HepG2 (cell line): ENCODE measurements at regions not wholly inside any gene's neighbourhood (a gene's known extent, or its start where the extent isn't known, plus 50 kb on each side); places are given as distances from the start of the nearest gene placed in this dataset.

ENCODE experiments used
- ATAC-seq: fragments of 200-7000 bp; cut with Tn5 transposase; 3 replicates; pipeline ENCODE4 v1.9.1; 2020; ENCODE audit warnings: mild to moderate bottlenecking, moderate library complexity
- BruUV-seq: library from RNA; stranded (reverse); fragments of 400-500 nt; replicated peaks from 2 replicates; lab custom pipeline; 2021; lab: Mats Ljungman, UMichigan
- CTCF ChIA-PET: fragments of 300-600 bp; formaldehyde crosslinking; extraction: SDS; loops from one replicate; lab custom pipeline; 2021; ENCODE audit warnings: low total read pairs, inconsistent platforms, low intra/inter-chr PET ratio; lab: Yijun Ruan, JAX
- POLR2A ChIA-PET: fragments of 350-600 bp; sonication (Branson Sonifier 250); formaldehyde crosslinking; loops from one replicate; lab custom pipeline; 2020; ENCODE audit warnings: antibody characterized with exemption, inconsistent platforms; lab: Yijun Ruan, JAX
- DNase-seq: peaks from one replicate; pipeline ENCODE4 v3.0.0-alpha.2; 2015; ENCODE audit warnings: low spot score
- FAIRE-seq: peaks from 3 replicates; lab custom pipeline; 2011; peaks lifted over from hg19 to GRCh38; lab: Jason Lieb, UNC
- H2AFZ ChIP-seq: one replicate; pipeline ENCODE4 v1.6.1; 2011; ENCODE audit warnings: low read length, inconsistent platforms
- H3K27ac ChIP-seq: fragments of 300-600 bp; 3 replicates; pipeline ENCODE4 v1.8.0; 2011; ENCODE audit warnings: mixed run types, mild to moderate bottlenecking, mixed read lengths, low read length, inconsistent platforms; ENCODE audit not compliant: insufficient read depth; ENCODE audit errors: extremely low read length
- H3K27me3 ChIP-seq, 2 experiments: fragments of 200-600 bp in 1 of 2; 2 replicates in 1 of 2; 3 replicates in 1 of 2; pipeline versions ENCODE4 v1.6.0 to v1.8.0; 2011; ENCODE audit warnings: low read length in 2 of 2, mild to moderate bottlenecking in 2 of 2, moderate library complexity in 2 of 2, inconsistent platforms in 1 of 2; ENCODE audit not compliant: insufficient read depth in 2 of 2, control insufficient read depth in 1 of 2
- H3K36me3 ChIP-seq, 2 experiments: fragments of 200-600 bp in 1 of 2; replicated peaks in 1 of 2; 2 replicates in 1 of 2; 3 replicates in 1 of 2; pipeline versions ENCODE4 v1.5.1 to v1.8.0; 2011; ENCODE audit warnings: low read length in 2 of 2, inconsistent platforms in 1 of 2; ENCODE audit not compliant: insufficient read depth in 2 of 2, control insufficient read depth in 1 of 2
- H3K4me1 ChIP-seq: 2 replicates; pipeline ENCODE4 v1.5.1; 2012; ENCODE audit warnings: low read length, inconsistent platforms; ENCODE audit not compliant: insufficient read depth
- H3K4me2 ChIP-seq: 2 replicates; pipeline ENCODE4 v1.6.0; 2011; ENCODE audit warnings: low read depth, low read length, inconsistent platforms
- H3K4me3 ChIP-seq, 3 experiments: fragments of 200-600 bp in 1 of 3; sonication (generic), shearing (Covaris generic) in 1 of 3; replicated peaks in 1 of 3; 2 replicates each; pipeline ENCODE4 v1.5.1; 2011 to 2016; ENCODE audit warnings: low read length in 3 of 3, inconsistent platforms in 2 of 3, low read depth in 2 of 3, mild to moderate bottlenecking in 2 of 3, control low read depth in 1 of 3, mixed read lengths in 1 of 3; ENCODE audit not compliant: insufficient read depth in 1 of 3
- H3K79me2 ChIP-seq: one replicate; pipeline ENCODE4 v1.6.1; 2011; ENCODE audit warnings: low read length, inconsistent platforms; ENCODE audit not compliant: insufficient read depth
- H3K9ac ChIP-seq: 2 replicates; pipeline ENCODE4 v1.6.0; 2011; ENCODE audit warnings: mild to moderate bottlenecking, low read depth, low read length, inconsistent platforms; ENCODE audit not compliant: insufficient read depth
- H3K9me3 ChIP-seq: 2 replicates; pipeline ENCODE4 v1.5.1; 2012; ENCODE audit warnings: mild to moderate bottlenecking, low read length
- H4K20me1 ChIP-seq: 2 replicates; pipeline ENCODE4 v1.6.0; 2011; ENCODE audit warnings: inconsistent platforms, mild to moderate bottlenecking, low read length, moderate library complexity; ENCODE audit not compliant: insufficient read depth
- ERF ChIP-seq: IDR thresholded peaks from 2 replicates; pipeline ENCODE4 v1.6.1; 2018; ENCODE audit warnings: missing biosample characterization, missing genetic modification reagents
- FOXO4 ChIP-seq: sonication (generic); formaldehyde crosslinking; conservative IDR thresholded peaks from 2 replicates; pipeline ENCODE4 v1.8.1; 2023; ENCODE audit warnings: missing genetic modification reagents
- KDM3A ChIP-seq: IDR thresholded peaks from 2 replicates; pipeline ENCODE4 v1.6.1; 2018; ENCODE audit warnings: low read depth, missing compliant biosample characterization
- KDM5A ChIP-seq: fragments of 200-600 bp; sonication (generic); IDR thresholded peaks from 2 replicates; pipeline ENCODE4 v1.7.0; 2018; ENCODE audit warnings: antibody characterized with exemption, mild to moderate bottlenecking, low read length, borderline replicate concordance
- MAFK ChIP-seq, 2 experiments: IDR thresholded peaks in 1 of 2; conservative IDR thresholded peaks in 1 of 2; 2 replicates each; pipeline ENCODE4 v1.6.1; 2011; ENCODE audit warnings: improper control_type of control experiment in 2 of 2, low read length in 2 of 2
- NCOA5 ChIP-seq: sonication (generic); formaldehyde crosslinking; IDR thresholded peaks from 2 replicates; pipeline ENCODE4 v1.4.0; 2020; ENCODE audit warnings: missing genetic modification reagents
- TSC22D2 ChIP-seq: sonication (generic); formaldehyde crosslinking; IDR thresholded peaks from 2 replicates; pipeline ENCODE4 v1.5.1; 2020; ENCODE audit warnings: missing genetic modification reagents, mild to moderate bottlenecking, borderline replicate concordance
- ZHX2 ChIP-seq, 2 experiments: sonication (generic) in 1 of 2; formaldehyde crosslinking in 1 of 2; IDR thresholded peaks; 2 replicates each; pipeline versions ENCODE4 v1.6.1 to v1.9.0; 2014 to 2022; ENCODE audit warnings: antibody characterized with exemption in 1 of 2, borderline replicate concordance in 1 of 2, inconsistent platforms in 1 of 2, low read depth in 1 of 2, missing genetic modification reagents in 1 of 2
- ZNF580 ChIP-seq: IDR thresholded peaks from 2 replicates; pipeline ENCODE4 v1.6.1; 2016; ENCODE audit warnings: low read depth, borderline replicate concordance
- ZNF724P ChIP-seq: sonication (generic); formaldehyde crosslinking; IDR thresholded peaks from 2 replicates; pipeline ENCODE4 v1.8.0; 2022; ENCODE audit warnings: missing genetic modification reagents, borderline replicate concordance
- WGBS: methylation state at CpG from one replicate; pipeline ENCODE4 v1.1.6; 2017; ENCODE audit warnings: low lambda C conversion rate; 5-methylcytosine and 5-hydroxymethylcytosine counted together
- in situ Hi-C: cut with HindIII; loops from 2 replicates; pipeline ENCODE4 v1.10.0; 2017; ENCODE audit warnings: low pct_unique_long_range_greater_than_20kb; ENCODE audit not compliant: extremely low pct_ligation_motif_present
- intact Hi-C: fragments of 100-400 bp; cut with micrococcal nuclease; formaldehyde crosslinking; loops from one replicate; pipeline ENCODE4 v1.10.0; 2022; ENCODE audit not compliant: unreplicated experiment
- TF ChIP-seq, protein P1 (sequence below): sonication (generic); formaldehyde crosslinking; IDR thresholded peaks from 2 replicates; pipeline ENCODE4 v1.4.0; 2020; ENCODE audit warnings: missing genetic modification reagents

- TF ChIP-seq ZHX2 (IDR thresholded peaks at IDR 0.05; ENCODE audit: low read depth): no peak
- no peak for TF ChIP-seq ZHX2 (CRISPR knock-in tag; IDR thresholded peaks at IDR 0.05; ENCODE audit: borderline replicate concordance)
Measured at GRCh38 chr12:30814295-30814655, 59.5 kb upstream of the CAPRIN2 start (continued).

- DNase-seq (no peak), ATAC-seq (no peak), FAIRE-seq (no peak)
- no TSS peak for BruUV-seq
- Histone ChIP-seq H2AFZ (no peak overlapping the region), H3K4me3 (no peak overlapping the region), H3K27ac (no peak overlapping the region), H4K20me1 (no peaks in the 10 kb centered on the region), H3K79me2 (no peaks in the 10 kb centered on the region), H3K36me3 (no peaks in the 10 kb centered on the region), H3K4me1 (peaks cover under 1% of the 10 kb centered on the region; the same call in 1 of the 2 replicates), H3K9ac (no peak overlapping the region), H3K27me3 (no peaks in the 10 kb centered on the region), H3K4me2 (no peak overlapping the region), H3K9me3 (no peaks in the 10 kb centered on the region)
- in situ Hi-C loops: loop anchor here (25.0 kb wide), 2 partner anchors 501 to 676 kb away; no protein-coding TSS in a partner anchor
- intact Hi-C loops: no loop called here
- POLR2A ChIA-PET: no interaction called here
- WGBS: 1% methylated on average over 3 of the region's 3 CpGs
- CTCF ChIA-PET: no interaction called here
- no peak for TF ChIP-seq MAFK (conservative IDR thresholded peaks at IDR 0.05 in 1 of 2, IDR thresholded peaks at IDR 0.05 in 1 of 2; ENCODE audit: low read length in 2 of 2)
- no peak for TF ChIP-seq ERF (CRISPR knock-in tag)
- TF ChIP-seq, protein P1, sequence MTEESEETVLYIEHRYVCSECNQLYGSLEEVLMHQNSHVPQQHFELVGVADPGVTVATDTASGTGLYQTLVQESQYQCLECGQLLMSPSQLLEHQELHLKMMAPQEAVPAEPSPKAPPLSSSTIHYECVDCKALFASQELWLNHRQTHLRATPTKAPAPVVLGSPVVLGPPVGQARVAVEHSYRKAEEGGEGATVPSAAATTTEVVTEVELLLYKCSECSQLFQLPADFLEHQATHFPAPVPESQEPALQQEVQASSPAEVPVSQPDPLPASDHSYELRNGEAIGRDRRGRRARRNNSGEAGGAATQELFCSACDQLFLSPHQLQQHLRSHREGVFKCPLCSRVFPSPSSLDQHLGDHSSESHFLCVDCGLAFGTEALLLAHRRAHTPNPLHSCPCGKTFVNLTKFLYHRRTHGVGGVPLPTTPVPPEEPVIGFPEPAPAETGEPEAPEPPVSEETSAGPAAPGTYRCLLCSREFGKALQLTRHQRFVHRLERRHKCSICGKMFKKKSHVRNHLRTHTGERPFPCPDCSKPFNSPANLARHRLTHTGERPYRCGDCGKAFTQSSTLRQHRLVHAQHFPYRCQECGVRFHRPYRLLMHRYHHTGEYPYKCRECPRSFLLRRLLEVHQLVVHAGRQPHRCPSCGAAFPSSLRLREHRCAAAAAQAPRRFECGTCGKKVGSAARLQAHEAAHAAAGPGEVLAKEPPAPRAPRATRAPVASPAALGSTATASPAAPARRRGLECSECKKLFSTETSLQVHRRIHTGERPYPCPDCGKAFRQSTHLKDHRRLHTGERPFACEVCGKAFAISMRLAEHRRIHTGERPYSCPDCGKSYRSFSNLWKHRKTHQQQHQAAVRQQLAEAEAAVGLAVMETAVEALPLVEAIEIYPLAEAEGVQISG (CRISPR knock-in tag): no peak
- TF ChIP-seq KDM3A (CRISPR knock-in tag): no peak
- no peak for TF ChIP-seq FOXO4
- TF ChIP-seq ZNF724P (CRISPR knock-in tag): no peak
- no peak for TF ChIP-seq TSC22D2 (CRISPR knock-in tag)
- TF ChIP-seq ZNF580: no peak
- no peak for TF ChIP-seq KDM5A
- no peak for TF ChIP-seq NCOA5 (CRISPR knock-in tag)
Measured at GRCh38 chr12:30813525-30814294, 59.0 kb upstream of the CAPRIN2 start.
